Parathyroid adenoma (tissue), 2 donors: ENCODE measurements at regions not wholly inside any gene's neighbourhood (a gene's known extent, or its start where the extent isn't known, plus 50 kb on each side); places are given as distances from the start of the nearest gene placed in this dataset.

Source experiments
- H2AFZ ChIP-seq: fragments of 300-600 bp; sonication (generic); one replicate; pipeline ENCODE4 v1.7.0; 2017; ENCODE audit warnings: antibody characterized with exemption, mild to moderate bottlenecking
- H3K27ac ChIP-seq: fragments of 300-600 bp; sonication (generic); one replicate; pipeline ENCODE4 v1.7.0; 2017
- H3K27me3 ChIP-seq: fragments of 300-600 bp; sonication (generic); one replicate; pipeline ENCODE4 v1.7.0; 2017; ENCODE audit warnings: low read length; ENCODE audit not compliant: control insufficient read depth, insufficient read depth
- H3K36me3 ChIP-seq: fragments of 300-600 bp; sonication (generic); one replicate; pipeline ENCODE4 v1.7.0; 2017; ENCODE audit warnings: low read length; ENCODE audit not compliant: control insufficient read depth, insufficient read depth
- H3K4me1 ChIP-seq: fragments of 300-600 bp; sonication (generic); one replicate; pipeline ENCODE4 v1.7.0; 2017; ENCODE audit warnings: control low read depth
- H3K4me2 ChIP-seq: fragments of 300-600 bp; sonication (generic); one replicate; pipeline ENCODE4 v1.7.0; 2017; ENCODE audit warnings: low read length
- H3K4me3 ChIP-seq: fragments of 300-600 bp; sonication (generic); one replicate; pipeline ENCODE4 v1.7.0; 2017; ENCODE audit warnings: low read depth, low read length
- H3K79me2 ChIP-seq: fragments of 300-600 bp; sonication (generic); one replicate; pipeline ENCODE4 v1.7.0; 2017; ENCODE audit warnings: control low read depth
- H3K9ac ChIP-seq: fragments of 300-600 bp; sonication (generic); one replicate; pipeline ENCODE4 v1.7.0; 2017; ENCODE audit warnings: mild to moderate bottlenecking
- H3K9me3 ChIP-seq: fragments of 300-600 bp; sonication (generic); one replicate; pipeline ENCODE4 v1.7.0; 2017; ENCODE audit warnings: low read length; ENCODE audit not compliant: control insufficient read depth
- CTCF ChIP-seq: fragments of 300-600 bp; sonication (generic); IDR thresholded peaks from one replicate; pipeline ENCODE4 v1.7.0; 2017; ENCODE audit warnings: antibody characterized with exemption, mild to moderate bottlenecking
- donor health status: primary hyperparathyroidism.

GRCh38 chr10:2294739-2295138 is 557.4 kb upstream of the ADARB2 start:
- no peak overlapping the region for H3K4me2 ChIP-seq
- H3K79me2 ChIP-seq = no peaks in the 10 kb centered on the region
- H3K4me3 ChIP-seq = no peak overlapping the region

GRCh38 chr10:2284071-2284470 is 546.7 kb upstream of the ADARB2 start:
- no peak overlapping the region for H3K4me3 ChIP-seq
- H3K4me1 ChIP-seq = no peaks in the 10 kb centered on the region
- H2AFZ ChIP-seq = no peak overlapping the region
- no peak for TF ChIP-seq CTCF
- H3K27ac ChIP-seq = no peak overlapping the region
- H3K9ac ChIP-seq = no peak overlapping the region
- H3K27me3 ChIP-seq = no peaks in the 10 kb centered on the region
- H3K9me3 ChIP-seq = no peaks in the 10 kb centered on the region
- H3K36me3 ChIP-seq = no peaks in the 10 kb centered on the region
- H3K79me2 ChIP-seq = no peaks in the 10 kb centered on the region
- H3K4me2 ChIP-seq = no peak overlapping the region

More at GRCh38 chr10:2294739-2295138, 557.4 kb upstream of the ADARB2 start:
- Histone ChIP-seq H3K27me3 (no peaks in the 10 kb centered on the region), H2AFZ (no peak overlapping the region), H3K9ac (no peak overlapping the region), H3K4me1 (no peaks in the 10 kb centered on the region), H3K9me3 (no peaks in the 10 kb centered on the region), H3K27ac (no peak overlapping the region), H3K36me3 (no peaks in the 10 kb centered on the region)
- TF ChIP-seq CTCF = no peak

- H3K9me3 ChIP-seq = no peaks in the 10 kb centered on the region
- H3K27ac ChIP-seq = no peak overlapping the region
- TF ChIP-seq CTCF = no peak
- H3K36me3 ChIP-seq = no peaks in the 10 kb centered on the region
- no peak overlapping the region for H3K4me3 ChIP-seq
- H3K79me2 ChIP-seq = no peaks in the 10 kb centered on the region
- no peak overlapping the region for H3K4me2 ChIP-seq
- no peaks in the 10 kb centered on the region for H3K27me3 ChIP-seq
- H3K4me1 ChIP-seq = no peaks in the 10 kb centered on the region
- no peak overlapping the region for H2AFZ ChIP-seq
- no peak overlapping the region for H3K9ac ChIP-seq
Observed at GRCh38 chr10:2282202-2282601, 544.9 kb upstream of the ADARB2 start.

GRCh38 chr10:2280713-2281300 is 543.5 kb upstream of the ADARB2 start:
- Histone ChIP-seq H2AFZ (no peak overlapping the region), H3K9ac (no peak overlapping the region), H3K4me2 (no peak overlapping the region), H3K27me3 (no peaks in the 10 kb centered on the region), H3K79me2 (no peaks in the 10 kb centered on the region), H3K4me1 (no peaks in the 10 kb centered on the region), H3K36me3 (no peaks in the 10 kb centered on the region), H3K27ac (no peak overlapping the region), H3K4me3 (no peak overlapping the region), H3K9me3 (no peaks in the 10 kb centered on the region)
- no peak for TF ChIP-seq CTCF

- TF ChIP-seq CTCF = no peak
- H3K27me3 ChIP-seq = no peaks in the 10 kb centered on the region
- H2AFZ ChIP-seq = no peak overlapping the region
- H3K9ac ChIP-seq = no peak overlapping the region
- H3K79me2 ChIP-seq = no peaks in the 10 kb centered on the region
- H3K9me3 ChIP-seq = no peaks in the 10 kb centered on the region
- H3K4me1 ChIP-seq = no peaks in the 10 kb centered on the region
- H3K27ac ChIP-seq = no peak overlapping the region
- no peak overlapping the region for H3K4me3 ChIP-seq
- H3K36me3 ChIP-seq = no peaks in the 10 kb centered on the region
- no peak overlapping the region for H3K4me2 ChIP-seq
Observed at GRCh38 chr10:2279711-2280110, 542.4 kb upstream of the ADARB2 start.
